ENCODE measurements at regions not wholly inside any gene's neighbourhood (a gene's known extent, or its start where the extent isn't known, plus 50 kb on each side); places are given as distances from the start of the nearest gene placed in this dataset.

DNA sequence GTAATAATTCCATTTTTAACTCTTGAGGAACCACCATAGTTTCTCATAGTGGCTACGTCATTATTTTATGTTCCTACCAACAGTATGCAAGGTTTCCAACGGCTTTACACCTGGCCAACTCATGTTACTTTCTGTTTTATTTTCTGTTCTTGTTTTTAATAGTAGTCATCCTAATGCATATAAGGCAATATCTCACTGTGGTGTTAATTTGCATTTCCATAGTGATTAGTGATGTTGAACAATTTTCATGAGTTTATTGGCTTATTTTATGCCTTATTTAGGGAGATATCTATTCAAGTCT, 465.5 kb upstream of the KLF6 start:
- Histone ChIP-seq H3K4me1 (ENCODE audit: control insufficient read depth, insufficient read depth, low read length) (no peaks in the 10 kb centered on the region), H3K27ac (ENCODE audit: extremely low read depth, low read depth, low read length) (no peak overlapping the region), H3K9me3 (ENCODE audit: control insufficient read depth, insufficient read depth, low read depth, low read length) (no peaks in the 10 kb centered on the region), H3K4me3 (ENCODE audit: low read depth, low read length) (no peak overlapping the region), H3K36me3 (ENCODE audit: control insufficient read depth in 2 of 2, insufficient read depth in 1 of 2, low read length in 2 of 2) (no peaks in the 10 kb centered on the region)
- CTCF ChIA-PET = no interaction called here
- TF ChIP-seq, protein P1, sequence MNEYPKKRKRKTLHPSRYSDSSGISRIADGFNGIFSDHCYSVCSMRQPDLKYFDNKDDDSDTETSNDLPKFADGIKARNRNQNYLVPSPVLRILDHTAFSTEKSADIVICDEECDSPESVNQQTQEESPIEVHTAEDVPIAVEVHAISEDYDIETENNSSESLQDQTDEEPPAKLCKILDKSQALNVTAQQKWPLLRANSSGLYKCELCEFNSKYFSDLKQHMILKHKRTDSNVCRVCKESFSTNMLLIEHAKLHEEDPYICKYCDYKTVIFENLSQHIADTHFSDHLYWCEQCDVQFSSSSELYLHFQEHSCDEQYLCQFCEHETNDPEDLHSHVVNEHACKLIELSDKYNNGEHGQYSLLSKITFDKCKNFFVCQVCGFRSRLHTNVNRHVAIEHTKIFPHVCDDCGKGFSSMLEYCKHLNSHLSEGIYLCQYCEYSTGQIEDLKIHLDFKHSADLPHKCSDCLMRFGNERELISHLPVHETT (tag by site-specific recombination; IDR thresholded peaks at IDR 0.05) = no peak
- TF ChIP-seq, protein P2, sequence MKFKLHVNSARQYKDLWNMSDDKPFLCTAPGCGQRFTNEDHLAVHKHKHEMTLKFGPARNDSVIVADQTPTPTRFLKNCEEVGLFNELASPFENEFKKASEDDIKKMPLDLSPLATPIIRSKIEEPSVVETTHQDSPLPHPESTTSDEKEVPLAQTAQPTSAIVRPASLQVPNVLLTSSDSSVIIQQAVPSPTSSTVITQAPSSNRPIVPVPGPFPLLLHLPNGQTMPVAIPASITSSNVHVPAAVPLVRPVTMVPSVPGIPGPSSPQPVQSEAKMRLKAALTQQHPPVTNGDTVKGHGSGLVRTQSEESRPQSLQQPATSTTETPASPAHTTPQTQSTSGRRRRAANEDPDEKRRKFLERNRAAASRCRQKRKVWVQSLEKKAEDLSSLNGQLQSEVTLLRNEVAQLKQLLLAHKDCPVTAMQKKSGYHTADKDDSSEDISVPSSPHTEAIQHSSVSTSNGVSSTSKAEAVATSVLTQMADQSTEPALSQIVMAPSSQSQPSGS (tag by site-specific recombination; IDR thresholded peaks at IDR 0.05; ENCODE audit: low read depth) = peak; percentile 20; the same call in 1 of the 2 replicates
- POLR2A ChIA-PET = no interaction called here

DNA sequence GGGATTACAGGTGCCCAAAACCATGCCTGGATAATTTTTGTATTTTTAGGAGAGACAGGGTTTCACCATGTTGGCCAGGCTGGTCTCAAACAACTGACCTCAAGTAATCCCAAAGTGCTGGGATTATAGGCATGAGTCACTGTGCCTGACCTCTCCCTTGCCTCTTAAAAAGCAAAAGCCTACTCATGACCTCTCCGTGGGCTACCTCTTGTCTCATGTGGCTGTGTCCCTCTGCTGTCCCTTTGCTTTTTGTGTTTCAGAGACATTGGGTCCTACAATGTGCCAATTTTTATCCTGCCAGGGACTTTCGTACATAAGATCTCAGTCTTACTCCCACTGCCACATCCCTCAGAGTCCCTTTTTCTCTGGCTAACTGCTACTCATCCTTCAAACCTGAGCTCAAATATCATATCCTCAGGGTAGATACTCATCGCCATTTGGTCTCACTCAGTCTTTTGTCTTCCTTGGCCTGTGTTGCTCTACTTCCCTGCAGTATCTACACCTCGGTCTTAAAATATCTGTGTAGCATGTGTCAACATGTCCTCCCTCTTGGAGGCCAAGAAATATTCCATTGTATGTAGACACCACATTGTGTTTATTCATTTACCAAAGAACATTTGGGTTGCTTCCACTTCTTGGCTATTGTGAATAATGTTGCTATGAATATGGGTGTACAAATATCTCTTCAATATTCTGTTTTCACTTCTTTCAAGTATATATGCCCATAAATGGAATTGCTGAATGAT, 465.0 kb upstream of the KLF6 start:
- H3K36me3 ChIP-seq (ENCODE audit: control insufficient read depth in 2 of 2, insufficient read depth in 1 of 2, low read length in 2 of 2) = no peaks in the 10 kb centered on the region
- TF ChIP-seq, protein P3, sequence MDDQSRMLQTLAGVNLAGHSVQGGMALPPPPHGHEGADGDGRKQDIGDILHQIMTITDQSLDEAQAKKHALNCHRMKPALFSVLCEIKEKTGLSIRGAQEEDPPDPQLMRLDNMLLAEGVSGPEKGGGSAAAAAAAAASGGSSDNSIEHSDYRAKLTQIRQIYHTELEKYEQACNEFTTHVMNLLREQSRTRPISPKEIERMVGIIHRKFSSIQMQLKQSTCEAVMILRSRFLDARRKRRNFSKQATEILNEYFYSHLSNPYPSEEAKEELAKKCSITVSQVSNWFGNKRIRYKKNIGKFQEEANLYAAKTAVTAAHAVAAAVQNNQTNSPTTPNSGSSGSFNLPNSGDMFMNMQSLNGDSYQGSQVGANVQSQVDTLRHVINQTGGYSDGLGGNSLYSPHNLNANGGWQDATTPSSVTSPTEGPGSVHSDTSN (CRISPR knock-in tag; IDR thresholded peaks at IDR 0.05) = no peak
- TF ChIP-seq, protein P4, sequence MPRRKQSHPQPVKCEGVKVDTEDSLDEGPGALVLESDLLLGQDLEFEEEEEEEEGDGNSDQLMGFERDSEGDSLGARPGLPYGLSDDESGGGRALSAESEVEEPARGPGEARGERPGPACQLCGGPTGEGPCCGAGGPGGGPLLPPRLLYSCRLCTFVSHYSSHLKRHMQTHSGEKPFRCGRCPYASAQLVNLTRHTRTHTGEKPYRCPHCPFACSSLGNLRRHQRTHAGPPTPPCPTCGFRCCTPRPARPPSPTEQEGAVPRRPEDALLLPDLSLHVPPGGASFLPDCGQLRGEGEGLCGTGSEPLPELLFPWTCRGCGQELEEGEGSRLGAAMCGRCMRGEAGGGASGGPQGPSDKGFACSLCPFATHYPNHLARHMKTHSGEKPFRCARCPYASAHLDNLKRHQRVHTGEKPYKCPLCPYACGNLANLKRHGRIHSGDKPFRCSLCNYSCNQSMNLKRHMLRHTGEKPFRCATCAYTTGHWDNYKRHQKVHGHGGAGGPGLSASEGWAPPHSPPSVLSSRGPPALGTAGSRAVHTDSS (tag by site-specific recombination; IDR thresholded peaks at IDR 0.05) = no peak
- TF ChIP-seq ZNF626 (tag by site-specific recombination; IDR thresholded peaks at IDR 0.05) (no peak), ZNF530 (tag by site-specific recombination; IDR thresholded peaks at IDR 0.05; ENCODE audit: low read depth) (no peak), ZNF514 (tag by site-specific recombination; IDR thresholded peaks at IDR 0.05) (no peak), GLI4 (tag by site-specific recombination; IDR thresholded peaks at IDR 0.05) (no peak), TRIM28 (IDR thresholded peaks at IDR 0.05; ENCODE audit: borderline replicate concordance, low read length) (no peak), ZNF426 (tag by site-specific recombination; IDR thresholded peaks at IDR 0.05) (no peak), SP3 (tag by site-specific recombination; IDR thresholded peaks at IDR 0.05) (no peak), ZBTB48 (tag by site-specific recombination; IDR thresholded peaks at IDR 0.05) (no peak), KLF16 (tag by site-specific recombination; IDR thresholded peaks at IDR 0.05) (no peak), ZNF202 (tag by site-specific recombination; IDR thresholded peaks at IDR 0.05; ENCODE audit: borderline replicate concordance) (no peak), ZNF133 (tag by site-specific recombination; IDR thresholded peaks at IDR 0.05) (no peak)
- TF ChIP-seq, protein P5, sequence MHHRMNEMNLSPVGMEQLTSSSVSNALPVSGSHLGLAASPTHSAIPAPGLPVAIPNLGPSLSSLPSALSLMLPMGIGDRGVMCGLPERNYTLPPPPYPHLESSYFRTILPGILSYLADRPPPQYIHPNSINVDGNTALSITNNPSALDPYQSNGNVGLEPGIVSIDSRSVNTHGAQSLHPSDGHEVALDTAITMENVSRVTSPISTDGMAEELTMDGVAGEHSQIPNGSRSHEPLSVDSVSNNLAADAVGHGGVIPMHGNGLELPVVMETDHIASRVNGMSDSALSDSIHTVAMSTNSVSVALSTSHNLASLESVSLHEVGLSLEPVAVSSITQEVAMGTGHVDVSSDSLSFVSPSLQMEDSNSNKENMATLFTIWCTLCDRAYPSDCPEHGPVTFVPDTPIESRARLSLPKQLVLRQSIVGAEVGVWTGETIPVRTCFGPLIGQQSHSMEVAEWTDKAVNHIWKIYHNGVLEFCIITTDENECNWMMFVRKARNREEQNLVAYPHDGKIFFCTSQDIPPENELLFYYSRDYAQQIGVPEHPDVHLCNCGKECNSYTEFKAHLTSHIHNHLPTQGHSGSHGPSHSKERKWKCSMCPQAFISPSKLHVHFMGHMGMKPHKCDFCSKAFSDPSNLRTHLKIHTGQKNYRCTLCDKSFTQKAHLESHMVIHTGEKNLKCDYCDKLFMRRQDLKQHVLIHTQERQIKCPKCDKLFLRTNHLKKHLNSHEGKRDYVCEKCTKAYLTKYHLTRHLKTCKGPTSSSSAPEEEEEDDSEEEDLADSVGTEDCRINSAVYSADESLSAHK (tag by site-specific recombination; IDR thresholded peaks at IDR 0.05) = no peak
- TF ChIP-seq, protein P6, sequence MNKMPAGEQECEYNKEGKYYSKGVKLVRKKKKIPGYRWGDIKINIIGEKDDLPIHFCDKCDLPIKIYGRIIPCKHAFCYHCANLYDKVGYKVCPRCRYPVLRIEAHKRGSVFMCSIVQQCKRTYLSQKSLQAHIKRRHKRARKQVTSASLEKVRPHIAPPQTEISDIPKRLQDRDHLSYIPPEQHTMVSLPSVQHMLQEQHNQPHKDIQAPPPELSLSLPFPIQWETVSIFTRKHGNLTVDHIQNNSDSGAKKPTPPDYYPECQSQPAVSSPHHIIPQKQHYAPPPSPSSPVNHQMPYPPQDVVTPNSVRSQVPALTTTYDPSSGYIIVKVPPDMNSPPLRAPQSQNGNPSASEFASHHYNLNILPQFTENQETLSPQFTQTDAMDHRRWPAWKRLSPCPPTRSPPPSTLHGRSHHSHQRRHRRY (tag by site-specific recombination; IDR thresholded peaks at IDR 0.05) = no peak
- no peaks in the 10 kb centered on the region for H3K9me3 ChIP-seq (ENCODE audit: control insufficient read depth, insufficient read depth, low read depth, low read length)
- POLR2A ChIA-PET = no interaction called here
- H3K4me3 ChIP-seq (ENCODE audit: low read depth, low read length) = no peak overlapping the region
- H3K4me1 ChIP-seq (ENCODE audit: control insufficient read depth, insufficient read depth, low read length) = no peaks in the 10 kb centered on the region
- H3K27ac ChIP-seq (ENCODE audit: extremely low read depth, low read depth, low read length) = no peak overlapping the region
- CTCF ChIA-PET = no interaction called here
